GM21723 (cell line): ENCODE measurements at regions not wholly inside any gene's neighbourhood (a gene's known extent, or its start where the extent isn't known, plus 50 kb on each side); places are given as distances from the start of the nearest gene placed in this dataset.
A peak's percentile ranks its signal among the peaks of the same experiment; 100 is the strongest.
"Not testable (repeated sequence)": the region's sequence is repeated elsewhere in the genome, so short reads cannot be mapped to it uniquely, and the experiment has no call there.

Source experiments
- ATAC-seq: cut with Tn5 transposase; IDR thresholded peaks from one replicate; pipeline ENCODE4 v1.9.1; 2021; ENCODE audit warnings: mild to moderate bottlenecking, moderate library complexity; ENCODE audit not compliant: unreplicated experiment

DNA sequence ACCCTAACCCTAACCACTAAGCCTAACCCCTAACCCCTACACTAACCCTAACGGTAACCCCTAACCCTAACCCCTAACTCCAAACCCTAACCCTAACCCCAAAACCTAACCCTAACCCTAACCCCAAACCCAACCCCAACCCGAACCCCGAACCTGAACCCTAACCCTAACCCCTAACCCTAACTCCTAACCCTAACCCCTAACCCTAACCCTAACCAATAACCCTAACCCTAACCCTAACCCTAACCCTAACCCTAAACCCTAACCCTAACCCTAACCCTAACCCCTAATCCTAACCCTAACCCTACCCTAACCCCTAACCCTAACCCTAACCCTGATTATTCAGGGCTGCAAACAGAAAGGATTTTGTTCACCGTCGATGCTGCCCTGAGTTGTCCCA is 144.6 kb upstream of the DUSP22 start:
- ATAC-seq = not testable (repeated sequence)

DNA sequence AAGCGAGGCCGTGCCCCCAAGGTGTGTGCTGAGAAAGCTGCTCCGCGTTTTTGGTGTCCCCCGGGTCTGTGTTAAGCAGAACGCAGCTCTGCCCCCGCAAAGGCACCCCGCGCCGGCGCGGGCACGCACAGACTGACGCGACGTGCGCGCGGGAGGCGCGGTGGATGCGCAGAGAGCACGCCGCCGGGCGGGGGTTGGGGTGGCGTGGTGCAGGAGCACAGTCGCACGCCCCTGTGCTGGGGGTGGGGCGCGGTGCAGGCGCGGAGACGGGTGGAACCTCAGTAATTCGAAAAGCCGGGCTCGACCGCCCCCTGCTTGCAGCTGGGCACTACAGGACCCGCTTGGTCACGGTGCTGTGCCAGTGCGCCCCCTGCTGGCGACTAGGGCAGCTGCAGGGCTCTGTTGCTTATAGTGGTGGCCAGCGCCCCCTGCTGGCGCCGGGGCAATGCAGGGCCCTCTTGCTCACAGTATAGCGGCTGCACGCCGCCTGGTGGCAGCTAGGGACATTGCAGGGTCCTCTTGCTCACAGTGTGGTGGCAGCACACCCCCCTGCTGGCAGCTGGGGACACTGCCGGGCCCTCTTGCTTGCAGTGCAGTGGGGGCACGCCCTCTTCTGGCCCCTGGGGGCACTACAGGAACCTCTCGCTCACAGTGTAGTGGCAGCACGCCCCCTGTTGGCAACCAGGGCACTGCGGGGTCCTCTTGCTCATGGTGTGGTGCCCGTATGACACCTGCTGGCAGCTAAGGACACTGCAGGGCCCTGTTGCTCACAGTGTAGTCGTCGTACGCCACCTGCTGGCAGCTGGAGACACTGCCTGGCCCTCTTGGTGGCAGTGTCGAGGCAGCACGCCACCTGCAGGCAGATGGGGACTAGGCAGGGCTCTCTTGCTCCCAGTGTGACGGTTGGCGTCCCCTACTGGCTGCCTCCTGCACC is 144.0 kb upstream of the DUSP22 start:
- peak; percentile 95 for ATAC-seq

GRCh38 chr6:150147-150546 is 142.1 kb upstream of the DUSP22 start:
- not testable (repeated sequence) for ATAC-seq

GRCh38 chr6:152436-152835 is 139.9 kb upstream of the DUSP22 start:
- not testable (repeated sequence) for ATAC-seq

DNA sequence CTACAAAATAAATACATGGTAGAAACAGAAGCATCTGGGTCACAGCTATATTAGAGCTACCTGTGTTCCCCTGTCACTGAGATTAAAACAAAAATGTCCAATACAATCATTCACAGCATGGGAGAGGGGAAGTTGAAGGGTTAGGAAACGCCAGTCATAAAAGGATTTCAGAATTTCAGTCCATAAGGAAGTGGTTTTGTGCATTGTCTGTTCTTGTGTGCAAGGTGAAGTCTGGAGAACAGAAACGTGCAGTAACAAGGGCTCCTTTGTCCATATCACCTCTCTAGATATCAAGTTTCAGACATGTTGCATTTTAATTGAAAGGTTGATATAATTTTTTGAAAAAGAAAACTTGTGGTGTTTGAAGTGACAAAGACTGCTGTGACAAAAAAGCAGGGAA is 139.3 kb upstream of the DUSP22 start:
- ATAC-seq = not testable (repeated sequence)

GRCh38 chr6:153867-154266 is 138.4 kb upstream of the DUSP22 start:
- ATAC-seq = not testable (repeated sequence)

GRCh38 chr6:154321-155092 is 137.8 kb upstream of the DUSP22 start:
- ATAC-seq = not testable (repeated sequence)

GRCh38 chr6:156010-156409 is 136.3 kb upstream of the DUSP22 start:
- ATAC-seq = no peak

GRCh38 chr6:156441-157140 is 135.7 kb upstream of the DUSP22 start:
- not testable (repeated sequence) for ATAC-seq

GRCh38 chr6:157176-157575 is 135.1 kb upstream of the DUSP22 start:
- ATAC-seq = not testable (repeated sequence)

GRCh38 chr6:161657-162056 is 130.6 kb upstream of the DUSP22 start:
- ATAC-seq = not testable (repeated sequence)

- ATAC-seq = no peak
These were observed 127.6 kb upstream of the DUSP22 start for GRCh38 chr6:164720-165119.

DNA sequence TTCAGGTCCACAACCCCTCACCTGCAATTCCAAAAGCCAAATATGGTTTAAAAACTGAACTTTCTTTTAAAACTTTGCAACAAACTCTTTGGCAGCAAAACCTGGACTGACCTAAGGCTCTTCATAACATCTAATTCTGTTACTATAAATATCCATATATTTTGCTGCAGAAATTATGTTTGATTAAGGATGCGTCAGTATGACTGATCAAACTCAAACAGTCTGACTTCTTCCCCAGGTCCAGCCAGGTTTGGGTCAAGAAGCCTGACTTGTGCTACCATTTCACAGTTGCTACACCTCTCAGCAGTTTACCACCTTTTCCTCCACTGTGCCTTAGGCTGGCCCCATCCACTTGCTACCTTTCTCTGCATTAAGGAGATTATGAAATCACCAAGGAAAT is 127.0 kb upstream of the DUSP22 start:
- no peak for ATAC-seq

DNA sequence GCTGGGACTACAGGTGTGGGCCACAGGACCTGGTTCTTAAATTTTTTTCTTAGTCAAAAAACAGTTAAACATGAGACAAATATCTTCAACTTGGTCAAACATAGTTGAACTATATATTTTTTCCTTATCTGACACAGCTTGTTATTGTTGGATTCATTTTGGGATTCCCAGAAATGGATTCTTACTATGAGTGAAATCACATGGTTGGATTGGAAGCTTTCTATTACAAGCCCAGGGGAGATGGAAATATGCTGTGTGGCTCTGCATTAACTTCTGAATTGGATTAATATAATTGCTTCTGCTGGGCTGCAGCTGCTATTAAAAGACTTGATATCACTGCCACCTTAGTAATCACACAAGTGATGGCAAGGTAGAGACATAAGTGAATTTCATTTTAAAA is 126.4 kb upstream of the DUSP22 start:
- no peak for ATAC-seq

DNA sequence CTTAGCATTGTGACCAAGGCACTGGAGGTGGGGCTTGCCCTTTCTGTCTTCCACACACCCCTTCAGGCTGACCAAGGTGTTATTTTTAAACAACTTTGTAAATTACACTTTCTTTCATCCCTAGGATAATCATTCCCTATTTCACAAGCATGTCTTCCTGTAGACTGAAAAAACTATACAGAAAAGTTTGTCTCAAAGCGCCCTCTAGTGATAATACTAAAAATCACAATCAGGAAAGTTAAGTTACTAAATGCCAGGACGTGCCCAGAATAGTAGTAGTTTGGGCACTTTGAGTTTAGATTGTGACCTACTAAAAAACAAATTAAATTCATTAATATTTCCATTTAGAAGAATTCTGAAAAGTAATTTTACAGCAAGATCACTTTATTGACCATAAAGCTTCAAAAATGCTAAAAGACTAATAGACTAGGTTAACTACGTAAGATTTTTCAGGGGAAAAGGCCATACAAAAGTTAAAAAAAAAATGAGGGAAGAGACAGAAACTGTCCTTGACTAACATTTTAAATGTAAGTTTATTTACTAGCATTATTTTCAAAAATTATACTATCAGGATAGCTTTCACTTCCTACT is 123.3 kb upstream of the DUSP22 start:
- ATAC-seq = no peak

GRCh38 chr6:174036-174435 is 118.3 kb upstream of the DUSP22 start:
- no peak for ATAC-seq

DNA sequence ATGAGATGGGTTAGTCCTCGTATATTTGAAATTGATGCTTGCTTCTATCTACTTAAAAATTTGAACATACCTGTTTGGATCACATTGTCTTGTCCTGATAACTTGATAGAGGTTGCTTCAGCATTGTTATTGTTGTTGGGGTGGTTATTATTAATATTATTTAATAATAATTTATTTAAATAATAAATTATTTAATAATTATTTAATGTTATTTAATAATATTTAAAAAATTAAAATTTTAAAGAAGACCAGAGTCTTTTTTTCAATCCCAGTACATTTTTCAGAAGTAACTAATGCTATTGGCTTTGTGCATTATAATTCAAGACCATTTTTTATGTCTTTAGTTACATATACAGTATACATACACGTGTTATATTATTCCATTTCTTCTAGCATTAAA is 116.6 kb upstream of the DUSP22 start:
- no peak for ATAC-seq

- no peak for ATAC-seq
These were observed 115.5 kb upstream of the DUSP22 start for GRCh38 chr6:176766-177165.

- no peak for ATAC-seq
These were observed 114.2 kb upstream of the DUSP22 start for GRCh38 chr6:178119-178518.

GRCh38 chr6:178929-179328 is 113.4 kb upstream of the DUSP22 start:
- ATAC-seq = not testable (repeated sequence)
